GM19324 (cell line): ENCODE measurements at regions not wholly inside any gene's neighbourhood (a gene's known extent, or its start where the extent isn't known, plus 50 kb on each side); places are given as distances from the start of the nearest gene placed in this dataset.
"Not testable (repeated sequence)": the region's sequence is repeated elsewhere in the genome, so short reads cannot be mapped to it uniquely, and the experiment has no call there.

Experiments
- ATAC-seq: cut with Tn5 transposase; IDR thresholded peaks from one replicate; pipeline ENCODE4 v1.9.1; 2021; ENCODE audit warnings: mild to moderate bottlenecking, moderate library complexity; ENCODE audit not compliant: unreplicated experiment, low FRiP score

DNA sequence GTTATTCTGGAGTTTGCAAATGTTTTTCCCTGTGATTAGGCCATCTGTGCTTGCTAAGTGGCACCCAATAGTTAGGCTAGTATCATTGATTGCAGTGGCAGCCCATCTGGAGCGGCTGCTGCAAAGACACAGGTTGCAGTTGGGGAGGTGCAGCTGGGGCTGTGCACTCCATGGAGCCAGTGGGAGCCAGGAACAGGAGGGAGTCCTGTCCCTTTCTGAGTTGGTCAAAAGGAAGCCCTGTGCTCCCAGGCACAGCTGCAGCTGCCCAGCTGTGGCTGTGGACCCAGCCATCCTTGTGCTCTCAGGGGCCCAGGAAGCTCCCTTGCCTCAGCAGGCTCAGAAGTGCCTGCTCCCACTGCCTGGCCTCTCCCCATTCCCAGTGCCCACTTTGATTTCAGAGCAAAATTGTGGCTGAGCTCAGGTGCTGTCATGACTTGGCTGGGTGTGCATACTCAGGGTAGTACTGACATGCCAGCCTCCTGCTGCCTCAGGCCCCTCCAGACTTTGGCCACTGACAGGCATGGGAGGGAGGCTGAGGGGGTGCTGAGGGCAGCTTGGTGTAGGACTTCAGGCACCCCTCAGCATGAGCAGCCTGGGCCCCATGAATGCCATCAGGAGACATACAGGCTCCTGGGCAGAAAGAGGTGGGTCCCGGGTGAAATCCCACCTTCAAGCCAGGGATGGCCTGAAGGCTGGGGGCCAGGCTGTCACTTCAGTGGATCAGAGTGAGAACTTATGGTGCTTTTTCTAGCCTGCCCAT lies 270.6 kb downstream of the PCDH20 start:
- no peak for ATAC-seq

DNA sequence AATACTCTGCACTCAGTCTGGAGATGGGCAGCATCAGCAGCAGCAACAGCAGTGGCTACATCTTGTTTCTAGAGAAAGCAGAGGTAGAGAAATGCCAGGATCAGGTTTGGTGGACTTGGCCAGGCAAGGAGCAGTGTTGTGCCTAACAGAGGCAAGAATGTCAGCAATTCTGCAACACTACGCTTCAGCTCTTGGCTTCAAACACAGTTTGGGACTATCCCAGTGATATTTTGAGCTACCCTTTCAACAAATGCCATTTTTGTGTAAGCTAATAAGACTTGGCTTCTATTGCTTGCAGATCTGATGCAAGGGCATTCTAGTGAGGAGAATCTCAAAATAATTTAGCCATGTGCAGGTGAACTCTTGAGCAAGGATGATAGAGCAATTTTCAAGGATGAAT lies 271.3 kb downstream of the PCDH20 start:
- ATAC-seq = no peak

DNA sequence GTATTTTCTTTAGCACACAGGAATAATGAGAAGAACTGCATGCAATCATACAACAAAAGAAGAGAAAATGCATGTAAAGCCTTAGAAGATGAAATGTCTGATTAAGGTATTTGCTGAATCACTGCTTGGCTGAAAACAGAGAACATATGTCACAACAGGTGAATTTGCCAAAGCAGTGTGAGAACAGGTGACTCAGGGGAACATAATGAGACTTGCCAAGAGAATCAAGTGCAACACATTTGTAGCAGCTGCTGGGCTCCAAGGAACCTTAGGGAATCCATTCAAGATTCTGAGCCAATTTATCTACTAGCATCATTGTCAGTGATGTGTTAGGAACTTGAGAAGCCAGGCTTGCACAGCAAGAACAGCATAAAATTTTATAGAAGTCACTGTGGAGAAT lies 273.1 kb downstream of the PCDH20 start:
- no peak for ATAC-seq

DNA sequence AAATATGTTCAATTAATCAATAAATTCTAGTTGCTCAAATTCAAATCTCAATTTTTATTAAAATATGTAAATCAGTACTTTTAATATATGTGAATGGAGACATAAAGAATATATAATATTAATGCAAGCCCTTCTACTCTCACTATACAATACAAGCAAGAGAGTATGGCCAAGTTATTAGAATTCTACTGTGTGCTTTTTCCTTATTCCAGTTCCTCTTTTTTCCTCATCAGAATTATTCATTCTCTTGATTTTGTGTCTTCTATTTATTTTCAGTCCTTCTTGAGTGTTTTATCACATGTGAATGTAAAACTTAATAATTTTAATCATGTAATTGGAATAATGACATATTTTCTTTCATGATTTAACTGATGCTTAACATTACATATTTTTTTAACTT lies 276.8 kb downstream of the PCDH20 start:
- no peak for ATAC-seq

DNA sequence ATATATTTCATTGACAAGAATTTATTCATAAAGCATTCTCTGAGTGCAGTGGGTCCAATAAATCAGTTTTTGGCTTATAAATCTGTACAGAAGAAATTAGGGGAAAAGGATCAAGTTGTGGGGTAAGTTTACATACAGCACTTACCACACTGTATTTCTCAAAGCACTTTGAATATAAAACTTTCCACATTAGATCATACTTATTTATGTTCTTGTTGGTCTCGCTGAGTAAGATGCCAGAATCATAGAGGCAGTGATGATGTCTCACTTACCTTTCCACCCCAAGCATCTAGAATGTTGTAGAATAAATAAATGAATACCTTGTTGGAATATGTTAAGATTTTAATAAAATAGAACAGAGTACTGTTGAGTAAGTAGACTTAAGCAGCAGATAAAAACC lies 279.1 kb downstream of the PCDH20 start:
- ATAC-seq = no peak

DNA sequence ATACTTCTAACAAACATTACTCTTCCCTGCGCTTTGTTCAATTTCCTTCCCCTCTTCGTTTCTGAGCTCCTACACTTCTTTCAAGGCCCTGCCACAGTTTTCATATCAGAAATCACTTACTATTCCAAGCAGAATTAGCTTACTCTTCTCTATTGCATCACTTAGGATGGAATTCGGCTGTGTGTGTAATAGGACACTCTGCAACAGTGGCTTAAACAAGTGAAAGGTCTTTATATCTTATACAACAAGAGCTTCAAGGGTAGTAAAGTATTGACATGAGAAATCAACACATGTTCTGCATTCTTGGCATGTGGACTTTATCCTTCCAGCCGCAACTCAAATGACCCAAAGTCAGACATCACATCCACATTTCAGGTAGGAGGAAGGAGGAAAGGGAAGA lies 279.6 kb downstream of the PCDH20 start:
- no peak for ATAC-seq

DNA sequence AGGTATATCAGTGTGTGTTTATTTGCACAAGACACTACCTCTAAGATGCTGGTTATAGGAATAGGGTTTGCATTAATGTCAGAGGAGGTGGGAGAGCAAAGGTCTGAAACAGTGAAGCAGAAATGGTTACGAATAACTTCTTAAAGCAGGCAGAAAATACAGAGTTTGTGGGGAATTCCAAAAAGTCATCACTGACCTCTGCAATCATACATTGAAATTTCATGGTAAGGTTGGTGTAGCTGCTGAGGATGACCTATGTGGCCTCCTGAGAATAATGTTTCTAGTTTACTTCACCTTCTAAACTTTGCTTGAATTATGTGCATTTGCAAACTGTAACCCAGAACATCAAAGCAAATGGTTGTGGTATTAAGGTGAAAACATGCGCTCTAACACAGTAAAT lies 280.1 kb downstream of the PCDH20 start:
- ATAC-seq = no peak

DNA sequence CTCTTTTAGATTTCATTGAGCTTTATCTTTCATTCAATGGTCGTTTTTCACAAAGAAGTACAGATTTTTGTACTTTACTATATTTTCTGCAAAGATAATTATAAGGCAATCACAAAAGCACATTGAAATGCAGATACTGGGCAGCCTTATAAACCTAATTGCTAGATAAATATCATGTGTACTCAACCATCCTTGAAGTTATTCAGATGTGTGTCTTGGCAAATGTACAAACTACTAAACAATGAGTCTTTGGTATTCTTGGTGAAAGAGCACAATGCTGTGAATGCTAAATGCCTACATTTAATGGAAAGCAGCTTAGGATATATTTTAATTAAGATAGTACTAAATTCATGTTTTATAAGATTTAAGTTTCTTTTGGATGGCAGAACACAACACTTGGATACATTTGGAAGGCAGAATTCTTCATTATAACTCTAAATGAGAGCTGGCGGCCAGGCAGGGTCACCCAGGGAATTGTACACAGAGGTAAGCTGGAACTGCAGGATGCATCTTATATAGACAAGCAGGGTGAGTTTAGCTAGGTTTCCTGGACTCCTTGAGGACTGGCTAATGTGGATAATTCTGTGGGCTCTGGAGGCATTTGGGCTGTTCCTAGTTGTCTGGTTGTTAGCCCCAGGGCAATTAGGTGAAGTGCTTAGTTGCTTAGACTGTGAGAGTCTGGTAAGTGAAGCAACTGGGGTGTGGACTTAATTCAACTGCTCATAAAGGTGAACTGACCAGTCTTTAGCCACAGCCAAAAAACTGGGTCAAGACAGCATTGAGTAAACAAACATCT lies 286.6 kb downstream of the PCDH20 start:
- no peak for ATAC-seq

DNA sequence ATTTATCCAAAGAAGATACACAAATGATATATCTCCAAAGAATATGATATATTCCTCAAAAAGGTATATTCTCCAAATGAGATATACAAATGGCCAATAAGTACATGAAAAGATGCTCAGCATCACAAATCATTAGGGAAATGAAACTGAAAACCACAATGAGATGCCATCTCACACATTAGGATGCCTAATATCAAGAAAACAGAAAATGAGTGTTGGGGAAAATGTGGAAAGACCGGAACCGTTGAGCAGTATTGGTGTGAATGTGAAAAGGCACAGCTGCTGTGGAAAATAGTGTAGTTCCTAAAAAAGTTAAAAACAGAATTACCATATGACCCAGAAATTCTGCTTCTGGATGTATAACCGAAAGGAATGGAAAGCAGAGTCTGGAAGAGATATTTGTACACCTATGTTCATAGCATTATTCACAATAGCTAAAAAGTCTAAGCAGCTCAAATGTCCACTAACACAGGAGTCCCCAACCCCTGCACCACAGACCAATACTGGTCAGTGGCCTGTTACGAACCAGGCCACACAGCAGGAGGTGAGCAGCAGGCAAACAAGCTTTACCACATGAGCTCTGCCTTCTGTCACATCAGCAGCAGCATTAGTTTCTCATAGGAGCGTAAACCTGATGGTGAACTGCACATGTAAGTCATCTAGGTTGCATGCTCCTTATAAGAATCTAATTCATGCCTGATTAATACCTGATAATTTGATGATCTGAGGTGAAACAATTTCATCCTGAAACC lies 291.9 kb downstream of the PCDH20 start:
- no peak for ATAC-seq

DNA sequence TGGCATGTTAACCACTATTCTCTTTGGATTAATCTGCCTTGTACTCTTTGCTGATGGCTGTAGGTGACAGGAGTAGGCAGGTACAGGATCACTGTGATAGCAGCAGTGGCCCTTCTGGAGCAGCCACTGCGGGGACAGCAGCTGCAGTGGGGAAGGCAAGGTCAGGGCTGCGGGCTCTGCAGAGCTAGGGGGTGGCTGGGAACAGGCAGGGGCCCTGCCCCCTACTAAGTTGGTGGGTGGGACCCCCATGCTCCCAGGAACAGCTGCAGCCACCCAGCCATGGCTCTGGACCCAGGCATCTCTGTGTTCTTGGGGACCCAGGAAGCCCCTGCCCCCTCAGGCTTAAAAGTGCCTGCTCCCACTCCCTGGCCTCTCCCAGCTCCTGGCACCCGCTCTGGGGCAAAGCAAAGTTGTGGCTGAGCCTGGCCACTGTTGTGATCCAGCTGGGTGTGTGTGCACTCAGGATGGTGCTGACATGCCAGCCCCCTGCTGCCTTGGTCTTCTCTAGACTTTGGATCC lies 302.4 kb downstream of the PCDH20 start:
- ATAC-seq = no peak

DNA sequence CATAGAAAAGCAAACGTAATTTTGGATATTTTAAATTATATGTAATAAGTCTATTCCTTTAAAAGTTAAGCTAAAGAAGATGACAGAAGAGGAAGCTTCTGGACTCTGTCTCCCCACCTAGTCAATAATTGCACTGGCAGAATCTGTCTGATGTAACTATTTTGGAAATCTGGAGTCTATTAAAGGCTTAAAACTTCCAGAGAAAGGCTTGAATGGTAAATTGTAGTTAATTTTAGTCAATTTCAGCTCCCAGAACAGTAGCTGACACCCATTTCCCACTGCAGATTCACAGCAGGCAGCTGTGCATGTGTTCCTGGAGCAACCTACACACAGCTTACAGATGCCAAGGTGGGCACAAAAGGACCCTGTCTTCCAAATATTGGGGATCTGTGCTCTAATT lies 304.1 kb downstream of the PCDH20 start:
- ATAC-seq = no peak

DNA sequence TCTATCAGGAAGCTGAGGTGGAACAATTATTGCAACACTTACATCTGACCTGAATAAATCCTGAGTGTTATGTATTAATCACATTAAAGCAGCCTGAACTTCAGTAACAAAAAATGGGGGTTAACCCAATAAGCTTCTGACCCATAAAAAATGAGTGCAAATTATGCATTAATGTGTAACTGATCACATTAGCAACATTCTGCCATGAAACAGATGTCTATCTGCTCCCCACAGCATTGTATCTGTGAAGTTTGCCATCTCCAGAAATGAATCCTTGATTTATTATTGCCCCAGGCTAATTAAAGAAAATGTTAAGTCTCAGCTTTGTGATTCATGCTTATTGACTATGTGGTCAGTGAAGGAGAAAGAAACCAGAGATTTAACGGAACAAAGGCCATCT lies 304.9 kb downstream of the PCDH20 start:
- ATAC-seq = no peak

DNA sequence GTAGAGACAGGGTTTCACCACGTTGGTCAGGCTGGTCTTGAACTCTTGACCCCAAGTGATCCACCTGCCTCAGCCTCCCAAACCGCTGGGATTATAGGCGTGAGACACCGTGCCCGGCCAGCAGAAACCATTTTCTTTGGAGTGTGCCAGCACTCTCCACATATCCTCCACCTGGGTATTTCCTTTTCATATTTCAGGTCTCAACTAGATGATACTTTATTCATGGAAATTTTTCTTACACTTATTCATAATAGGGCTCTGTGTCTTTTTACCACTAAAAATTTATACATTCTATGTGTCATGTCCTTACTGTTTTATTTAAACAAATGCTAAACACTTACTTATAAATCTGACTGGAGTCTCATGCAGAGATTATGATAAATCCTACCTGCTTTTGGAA lies 305.9 kb downstream of the PCDH20 start:
- no peak for ATAC-seq

DNA sequence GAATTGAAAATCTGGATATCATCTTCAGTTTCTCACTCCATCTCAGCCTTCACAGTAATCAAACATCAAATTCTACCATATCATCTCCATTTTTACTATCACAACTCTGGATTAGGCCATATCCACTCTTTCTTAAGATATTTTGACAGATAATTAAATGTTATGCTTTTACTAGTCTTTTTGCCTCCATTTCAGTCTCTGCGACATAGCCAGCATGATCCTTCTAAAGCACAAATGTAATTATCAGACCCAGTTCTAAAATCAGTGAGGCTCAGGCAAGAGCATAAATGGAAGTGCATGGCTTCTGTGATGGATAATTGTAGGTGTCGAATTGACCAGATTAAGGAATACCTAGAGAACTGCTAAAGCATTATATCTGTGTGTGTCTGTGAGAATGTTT lies 307.7 kb downstream of the PCDH20 start:
- no peak for ATAC-seq

DNA sequence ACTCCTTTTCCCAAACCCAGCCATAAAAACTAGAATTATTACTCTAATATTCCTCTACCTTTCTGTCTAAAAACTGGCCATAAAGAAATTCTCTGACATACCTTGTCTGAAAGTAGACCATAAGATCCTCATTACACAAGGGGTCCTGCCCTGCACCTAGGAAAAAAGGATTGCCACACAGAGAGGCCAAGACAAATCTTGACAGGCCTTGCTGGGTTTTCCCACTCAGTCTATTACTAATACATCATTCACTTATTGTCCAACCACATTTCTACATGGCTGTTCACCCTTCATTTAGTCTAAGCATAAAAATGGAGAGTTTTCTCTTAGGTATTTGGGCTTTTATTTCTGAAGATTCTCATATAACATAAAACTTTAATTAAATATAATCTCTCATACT lies 319.8 kb downstream of the PCDH20 start:
- ATAC-seq = no peak

DNA sequence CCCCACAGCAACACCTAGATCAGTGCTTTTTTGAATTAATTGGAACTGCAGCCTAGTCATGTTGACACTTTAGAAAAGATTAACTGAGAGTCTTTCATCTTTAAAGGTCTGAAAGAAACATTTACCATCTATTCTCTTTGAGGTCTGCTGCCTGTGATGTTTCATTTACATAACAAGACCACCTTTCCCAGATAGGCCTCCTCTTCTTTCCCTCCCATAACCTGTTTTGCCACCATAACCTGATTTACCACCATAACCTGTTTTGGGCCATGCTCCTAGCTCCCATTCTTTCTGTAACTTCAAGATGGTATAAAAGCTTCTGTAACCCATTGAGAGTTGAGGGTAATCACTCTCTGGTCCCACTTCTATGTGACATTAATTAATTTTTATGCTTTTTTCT lies 320.8 kb downstream of the PCDH20 start:
- ATAC-seq = no peak

DNA sequence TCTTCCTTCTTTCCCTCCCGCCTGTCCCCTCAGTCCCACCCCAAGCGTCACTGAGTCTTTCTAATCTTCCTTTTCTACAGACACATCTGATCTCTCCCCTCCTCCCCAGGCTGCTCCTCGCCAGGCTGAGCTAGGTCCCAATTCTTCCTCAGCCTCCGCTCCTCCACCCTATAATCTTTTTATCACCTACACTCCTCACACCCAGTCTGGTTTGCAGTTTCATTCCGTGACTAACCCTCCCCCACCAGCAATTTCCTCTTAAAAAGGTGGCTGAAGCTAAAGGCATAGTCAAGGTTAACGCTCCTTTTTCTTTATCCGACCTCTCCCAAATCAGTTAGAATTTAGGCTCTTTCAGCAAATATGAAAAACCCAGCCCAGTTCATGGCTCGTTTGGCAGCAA lies 325.8 kb downstream of the PCDH20 start:
- not testable (repeated sequence) for ATAC-seq

DNA sequence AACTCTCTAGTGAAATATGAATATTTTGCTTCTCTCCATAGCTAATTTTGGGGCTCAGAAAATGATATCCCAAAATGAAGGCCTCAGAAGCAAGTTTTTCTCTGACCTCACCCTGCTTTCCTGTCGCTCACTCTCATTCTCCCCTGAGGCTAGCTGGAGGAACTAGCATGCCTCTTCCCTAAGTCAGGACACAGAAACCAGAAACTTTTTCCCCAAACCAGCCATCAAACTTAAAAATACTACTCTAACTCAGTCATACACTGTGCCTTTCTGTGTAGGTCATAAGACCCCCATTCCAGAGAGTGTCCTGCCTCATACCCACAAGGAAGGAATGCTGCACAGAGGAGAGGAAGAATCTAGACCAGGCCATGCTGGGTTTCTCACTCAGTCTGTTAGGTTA lies 329.6 kb downstream of the PCDH20 start:
- ATAC-seq = no peak

DNA sequence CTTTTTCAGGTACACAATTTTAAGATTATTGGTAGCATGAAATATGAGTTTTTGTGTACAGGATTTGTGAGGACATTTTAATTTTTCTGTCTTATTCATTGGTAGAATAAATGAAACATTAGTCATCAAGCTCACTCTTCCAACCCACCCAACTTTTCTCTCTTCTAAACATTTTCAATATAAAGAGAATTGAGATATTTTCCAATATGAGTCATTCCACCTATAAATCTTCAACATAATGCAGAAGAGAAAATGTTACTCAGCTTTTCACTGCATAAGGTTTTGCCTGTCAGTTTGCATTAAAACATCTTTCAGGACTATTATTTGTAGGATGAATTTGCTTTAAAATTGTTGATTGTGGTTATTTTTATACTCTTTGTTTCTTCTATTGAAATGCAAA lies 330.7 kb downstream of the PCDH20 start:
- no peak for ATAC-seq

DNA sequence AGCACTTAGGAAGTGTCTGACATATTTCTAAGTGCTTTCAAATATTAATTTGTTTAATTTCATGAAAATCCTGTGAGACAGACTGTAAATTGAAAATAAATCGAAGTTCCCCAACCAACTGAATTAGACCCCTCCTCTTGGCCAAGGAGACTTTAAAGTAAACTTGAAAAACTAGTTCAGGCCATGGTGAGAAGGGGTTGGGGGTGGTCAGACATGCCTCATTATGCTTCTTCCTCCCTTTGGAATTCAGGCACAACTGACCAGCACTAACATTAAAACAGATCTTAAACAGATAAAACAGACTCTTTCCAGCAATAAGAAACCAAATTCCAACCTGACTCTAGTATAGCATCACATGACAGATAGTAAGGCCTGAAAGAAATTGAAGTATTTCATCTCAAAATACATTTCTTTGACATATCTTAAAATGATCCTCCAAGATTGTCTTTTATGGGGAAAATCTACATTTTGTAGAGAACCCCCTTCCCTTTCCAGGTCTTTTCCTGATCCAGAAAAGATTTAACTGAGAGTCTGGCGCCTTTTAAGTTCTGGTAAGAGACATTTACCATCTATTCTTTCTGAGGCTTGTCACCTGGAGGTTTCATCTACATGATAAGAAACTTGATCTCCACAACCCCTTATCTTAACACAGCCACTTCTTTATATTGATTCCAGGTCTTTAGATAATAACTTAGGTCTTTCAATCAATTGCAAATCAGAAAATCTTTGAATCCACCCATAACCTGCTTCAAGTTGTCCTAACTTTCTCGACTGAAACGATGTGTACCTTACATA lies 336.5 kb downstream of the PCDH20 start:
- no peak for ATAC-seq
